WTC11 (cell line): ENCODE measurements at regions not wholly inside any gene's neighbourhood (a gene's known extent, or its start where the extent isn't known, plus 50 kb on each side); places are given as distances from the start of the nearest gene placed in this dataset.

Source experiments
- ATAC-seq: fragments of 200-7000 bp; cut with Tn5 transposase; 2 replicates; pipeline ENCODE4 v1.10.0; 2021; ENCODE audit warnings: mild to moderate bottlenecking, moderate library complexity
- CTCF ChIA-PET: fragments of 300-600 bp; sonication (Branson Sonifier 250); formaldehyde crosslinking; loops from one replicate; lab custom pipeline; 2021; ENCODE audit warnings: antibody characterized with exemption; lab: Charles Lee
- POLR2A ChIA-PET: fragments of 350-600 bp; sonication (Branson Sonifier 250); formaldehyde crosslinking; loops from one replicate; lab custom pipeline; 2021; ENCODE audit warnings: antibody characterized with exemption; lab: Charles Lee
- DNase-seq: peaks from one replicate; pipeline ENCODE4 v3.0.0; 2021; ENCODE audit warnings: low spot score
- H3K27ac Mint-ChIP-seq: 2 replicates; pipeline ENCODE4 v1.8.0; 2021; ENCODE audit warnings: mixed read lengths
- H3K27me3 Mint-ChIP-seq: 2 replicates; pipeline ENCODE4 v1.8.0; 2021; ENCODE audit warnings: low read depth, mild to moderate bottlenecking, moderate library complexity, mixed read lengths
- H3K36me3 Mint-ChIP-seq: 2 replicates; pipeline ENCODE4 v1.8.0; 2021; ENCODE audit warnings: mixed read lengths
- H3K4me1 Mint-ChIP-seq: 2 replicates; pipeline ENCODE4 v1.8.0; 2022; ENCODE audit warnings: mixed read lengths
- H3K4me3 Mint-ChIP-seq: 2 replicates; pipeline ENCODE4 v1.8.0; 2021; ENCODE audit warnings: mild to moderate bottlenecking, moderate library complexity, mixed read lengths
- H3K9me3 Mint-ChIP-seq: 2 replicates; pipeline ENCODE4 v1.8.0; 2021; ENCODE audit warnings: mixed read lengths
- FOXK1 ChIP-seq: sonication (generic); formaldehyde crosslinking; IDR thresholded peaks from 2 replicates; pipeline ENCODE4 v1.8.0; 2022; ENCODE audit warnings: mild to moderate bottlenecking, moderate library complexity, missing genetic modification reagents
- FOXP1 ChIP-seq: sonication (generic); formaldehyde crosslinking; IDR thresholded peaks from 2 replicates; pipeline ENCODE4 v1.8.0; 2022; ENCODE audit warnings: missing genetic modification reagents, mild to moderate bottlenecking, moderate library complexity, borderline replicate concordance
- GTF2I ChIP-seq: fragments of 250-450 bp; sonication (Bioruptor Pico); conservative IDR thresholded peaks from 2 replicates; pipeline ENCODE4 v1.4.0; 2021; ENCODE audit warnings: mild to moderate bottlenecking
- HMGA2 ChIP-seq: fragments of 250-450 bp; sonication (Bioruptor Pico); IDR thresholded peaks from 2 replicates; pipeline ENCODE4 v1.4.0; 2021; ENCODE audit warnings: mild to moderate bottlenecking, moderate library complexity
- NFATC4 ChIP-seq: fragments of 250-450 bp; sonication (Bioruptor Pico); IDR thresholded peaks from 2 replicates; pipeline ENCODE4 v1.9.0; 2021; ENCODE audit warnings: mild to moderate bottlenecking
- NFE2L1 ChIP-seq: sonication (generic); formaldehyde crosslinking; IDR thresholded peaks from 2 replicates; pipeline ENCODE4 v1.8.1; 2023; ENCODE audit warnings: missing genetic modification reagents
- NR1H2 ChIP-seq: sonication (generic); formaldehyde crosslinking; IDR thresholded peaks from 2 replicates; pipeline ENCODE4 v1.9.0; 2021; ENCODE audit warnings: mild to moderate bottlenecking, moderate library complexity, missing genetic modification reagents
- NR3C1 ChIP-seq: sonication (generic); formaldehyde crosslinking; conservative IDR thresholded peaks from 2 replicates; pipeline ENCODE4 v1.8.1; 2023; ENCODE audit warnings: low read depth, mild to moderate bottlenecking, missing genetic modification reagents
- RELA ChIP-seq: sonication (generic); formaldehyde crosslinking; IDR thresholded peaks from 2 replicates; pipeline ENCODE4 v1.8.1; 2022; ENCODE audit warnings: missing genetic modification reagents, mild to moderate bottlenecking, borderline replicate concordance
- SMAD3 ChIP-seq: sonication (generic); formaldehyde crosslinking; IDR thresholded peaks from 2 replicates; pipeline ENCODE4 v1.8.0; 2022; ENCODE audit warnings: missing genetic modification reagents, mild to moderate bottlenecking, borderline replicate concordance
- SMAD4 ChIP-seq: sonication (generic); formaldehyde crosslinking; IDR thresholded peaks from 2 replicates; pipeline ENCODE4 v1.8.0; 2022; ENCODE audit warnings: mild to moderate bottlenecking, missing genetic modification reagents
- ZBTB21 ChIP-seq: sonication (generic); formaldehyde crosslinking; IDR thresholded peaks from 2 replicates; pipeline ENCODE4 v1.8.1; 2023; ENCODE audit warnings: mild to moderate bottlenecking, missing genetic modification reagents, borderline replicate concordance
- TF ChIP-seq, protein P1 (sequence below): sonication (generic); formaldehyde crosslinking; IDR thresholded peaks from 2 replicates; pipeline ENCODE4 v1.8.0; 2023; ENCODE audit warnings: missing genetic modification reagents
- TF ChIP-seq, protein P2 (sequence below): fragments of 250-450 bp; sonication (Bioruptor Pico); IDR thresholded peaks from 2 replicates; pipeline ENCODE4 v1.9.0; 2021; ENCODE audit warnings: mild to moderate bottlenecking
- TF ChIP-seq, protein P3 (sequence below): sonication (generic); formaldehyde crosslinking; IDR thresholded peaks from 2 replicates; pipeline ENCODE4 v1.8.1; 2022; ENCODE audit warnings: missing genetic modification reagents, borderline replicate concordance
- TF ChIP-seq, protein P4 (sequence below): sonication (generic); formaldehyde crosslinking; IDR thresholded peaks from 2 replicates; pipeline ENCODE4 v1.8.1; 2022; ENCODE audit warnings: mild to moderate bottlenecking, moderate library complexity, missing genetic modification reagents
- TF ChIP-seq, protein P5 (sequence below): sonication (generic); formaldehyde crosslinking; IDR thresholded peaks from 2 replicates; pipeline ENCODE4 v1.8.0; 2022; ENCODE audit warnings: mild to moderate bottlenecking, missing genetic modification reagents
- TF ChIP-seq, protein P6 (sequence below): fragments of 250-450 bp; sonication (Bioruptor Pico); IDR thresholded peaks from 2 replicates; pipeline ENCODE4 v1.8.0; 2021; ENCODE audit warnings: mild to moderate bottlenecking
- TF ChIP-seq, protein P7 (sequence below): sonication (generic); formaldehyde crosslinking; IDR thresholded peaks from 2 replicates; pipeline ENCODE4 v1.8.1; 2022; ENCODE audit warnings: low read depth, missing genetic modification reagents, borderline replicate concordance
- TF ChIP-seq, protein P8 (sequence below): sonication (generic); formaldehyde crosslinking; IDR thresholded peaks from 2 replicates; pipeline ENCODE4 v1.8.1; 2023; ENCODE audit warnings: mild to moderate bottlenecking, missing genetic modification reagents

GRCh38 chr19:23056516-23056915 is 53.5 kb upstream of the ZNF728 start (continued):
- TF ChIP-seq NR3C1 (CRISPR knock-in tag) = no peak

GRCh38 chr19:23055946-23056345 is 53.0 kb upstream of the ZNF728 start:
- no peak overlapping the region for H3K27ac Mint-ChIP-seq
- peaks cover 8% of the 10 kb centered on the region for H3K27me3 Mint-ChIP-seq
- ChIA-PET CTCF (no interaction called here), POLR2A (no interaction called here)
- H3K36me3 Mint-ChIP-seq = peaks cover 50% of the 10 kb centered on the region
- TF ChIP-seq SMAD3 = no peak
- no peak for TF ChIP-seq ZBTB21 (CRISPR knock-in tag)
- TF ChIP-seq, protein P1, sequence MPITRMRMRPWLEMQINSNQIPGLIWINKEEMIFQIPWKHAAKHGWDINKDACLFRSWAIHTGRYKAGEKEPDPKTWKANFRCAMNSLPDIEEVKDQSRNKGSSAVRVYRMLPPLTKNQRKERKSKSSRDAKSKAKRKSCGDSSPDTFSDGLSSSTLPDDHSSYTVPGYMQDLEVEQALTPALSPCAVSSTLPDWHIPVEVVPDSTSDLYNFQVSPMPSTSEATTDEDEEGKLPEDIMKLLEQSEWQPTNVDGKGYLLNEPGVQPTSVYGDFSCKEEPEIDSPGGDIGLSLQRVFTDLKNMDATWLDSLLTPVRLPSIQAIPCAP (CRISPR knock-in tag) = no peak
- TF ChIP-seq RELA (CRISPR knock-in tag) = no peak
- TF ChIP-seq, protein P2, sequence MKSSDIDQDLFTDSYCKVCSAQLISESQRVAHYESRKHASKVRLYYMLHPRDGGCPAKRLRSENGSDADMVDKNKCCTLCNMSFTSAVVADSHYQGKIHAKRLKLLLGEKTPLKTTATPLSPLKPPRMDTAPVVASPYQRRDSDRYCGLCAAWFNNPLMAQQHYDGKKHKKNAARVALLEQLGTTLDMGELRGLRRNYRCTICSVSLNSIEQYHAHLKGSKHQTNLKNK (CRISPR knock-in tag) = no peak
- TF ChIP-seq, protein P3, sequence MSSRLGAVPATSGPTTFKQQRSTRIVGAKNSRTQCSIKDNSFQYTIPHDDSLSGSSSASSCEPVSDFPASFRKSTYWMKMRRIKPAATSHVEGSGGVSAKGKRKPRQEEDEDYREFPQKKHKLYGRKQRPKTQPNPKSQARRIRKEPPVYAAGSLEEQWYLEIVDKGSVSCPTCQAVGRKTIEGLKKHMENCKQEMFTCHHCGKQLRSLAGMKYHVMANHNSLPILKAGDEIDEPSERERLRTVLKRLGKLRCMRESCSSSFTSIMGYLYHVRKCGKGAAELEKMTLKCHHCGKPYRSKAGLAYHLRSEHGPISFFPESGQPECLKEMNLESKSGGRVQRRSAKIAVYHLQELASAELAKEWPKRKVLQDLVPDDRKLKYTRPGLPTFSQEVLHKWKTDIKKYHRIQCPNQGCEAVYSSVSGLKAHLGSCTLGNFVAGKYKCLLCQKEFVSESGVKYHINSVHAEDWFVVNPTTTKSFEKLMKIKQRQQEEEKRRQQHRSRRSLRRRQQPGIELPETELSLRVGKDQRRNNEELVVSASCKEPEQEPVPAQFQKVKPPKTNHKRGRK = no peak
- TF ChIP-seq NFE2L1 (CRISPR knock-in tag) = no peak
- no peak for TF ChIP-seq NFATC4 (CRISPR knock-in tag)
- TF ChIP-seq HMGA2 (CRISPR knock-in tag) = no peak
- no peak for TF ChIP-seq SMAD4 (CRISPR knock-in tag)
- TF ChIP-seq, protein P4, sequence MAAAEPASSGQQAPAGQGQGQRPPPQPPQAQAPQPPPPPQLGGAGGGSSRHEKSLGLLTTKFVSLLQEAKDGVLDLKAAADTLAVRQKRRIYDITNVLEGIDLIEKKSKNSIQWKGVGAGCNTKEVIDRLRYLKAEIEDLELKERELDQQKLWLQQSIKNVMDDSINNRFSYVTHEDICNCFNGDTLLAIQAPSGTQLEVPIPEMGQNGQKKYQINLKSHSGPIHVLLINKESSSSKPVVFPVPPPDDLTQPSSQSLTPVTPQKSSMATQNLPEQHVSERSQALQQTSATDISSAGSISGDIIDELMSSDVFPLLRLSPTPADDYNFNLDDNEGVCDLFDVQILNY = no peak
- TF ChIP-seq, protein P5, sequence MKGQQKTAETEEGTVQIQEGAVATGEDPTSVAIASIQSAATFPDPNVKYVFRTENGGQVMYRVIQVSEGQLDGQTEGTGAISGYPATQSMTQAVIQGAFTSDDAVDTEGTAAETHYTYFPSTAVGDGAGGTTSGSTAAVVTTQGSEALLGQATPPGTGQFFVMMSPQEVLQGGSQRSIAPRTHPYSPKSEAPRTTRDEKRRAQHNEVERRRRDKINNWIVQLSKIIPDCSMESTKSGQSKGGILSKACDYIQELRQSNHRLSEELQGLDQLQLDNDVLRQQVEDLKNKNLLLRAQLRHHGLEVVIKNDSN (CRISPR knock-in tag) = no peak
- no peak for TF ChIP-seq NR1H2 (CRISPR knock-in tag)
- no peak for TF ChIP-seq GTF2I (CRISPR knock-in tag)
- TF ChIP-seq, protein P6, sequence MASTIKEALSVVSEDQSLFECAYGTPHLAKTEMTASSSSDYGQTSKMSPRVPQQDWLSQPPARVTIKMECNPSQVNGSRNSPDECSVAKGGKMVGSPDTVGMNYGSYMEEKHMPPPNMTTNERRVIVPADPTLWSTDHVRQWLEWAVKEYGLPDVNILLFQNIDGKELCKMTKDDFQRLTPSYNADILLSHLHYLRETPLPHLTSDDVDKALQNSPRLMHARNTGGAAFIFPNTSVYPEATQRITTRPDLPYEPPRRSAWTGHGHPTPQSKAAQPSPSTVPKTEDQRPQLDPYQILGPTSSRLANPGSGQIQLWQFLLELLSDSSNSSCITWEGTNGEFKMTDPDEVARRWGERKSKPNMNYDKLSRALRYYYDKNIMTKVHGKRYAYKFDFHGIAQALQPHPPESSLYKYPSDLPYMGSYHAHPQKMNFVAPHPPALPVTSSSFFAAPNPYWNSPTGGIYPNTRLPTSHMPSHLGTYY (CRISPR knock-in tag) = no peak
- TF ChIP-seq FOXP1 = no peak
- no peak for TF ChIP-seq FOXK1 (CRISPR knock-in tag)
- TF ChIP-seq, protein P7, sequence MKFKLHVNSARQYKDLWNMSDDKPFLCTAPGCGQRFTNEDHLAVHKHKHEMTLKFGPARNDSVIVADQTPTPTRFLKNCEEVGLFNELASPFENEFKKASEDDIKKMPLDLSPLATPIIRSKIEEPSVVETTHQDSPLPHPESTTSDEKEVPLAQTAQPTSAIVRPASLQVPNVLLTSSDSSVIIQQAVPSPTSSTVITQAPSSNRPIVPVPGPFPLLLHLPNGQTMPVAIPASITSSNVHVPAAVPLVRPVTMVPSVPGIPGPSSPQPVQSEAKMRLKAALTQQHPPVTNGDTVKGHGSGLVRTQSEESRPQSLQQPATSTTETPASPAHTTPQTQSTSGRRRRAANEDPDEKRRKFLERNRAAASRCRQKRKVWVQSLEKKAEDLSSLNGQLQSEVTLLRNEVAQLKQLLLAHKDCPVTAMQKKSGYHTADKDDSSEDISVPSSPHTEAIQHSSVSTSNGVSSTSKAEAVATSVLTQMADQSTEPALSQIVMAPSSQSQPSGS (CRISPR knock-in tag) = no peak
- TF ChIP-seq, protein P8, sequence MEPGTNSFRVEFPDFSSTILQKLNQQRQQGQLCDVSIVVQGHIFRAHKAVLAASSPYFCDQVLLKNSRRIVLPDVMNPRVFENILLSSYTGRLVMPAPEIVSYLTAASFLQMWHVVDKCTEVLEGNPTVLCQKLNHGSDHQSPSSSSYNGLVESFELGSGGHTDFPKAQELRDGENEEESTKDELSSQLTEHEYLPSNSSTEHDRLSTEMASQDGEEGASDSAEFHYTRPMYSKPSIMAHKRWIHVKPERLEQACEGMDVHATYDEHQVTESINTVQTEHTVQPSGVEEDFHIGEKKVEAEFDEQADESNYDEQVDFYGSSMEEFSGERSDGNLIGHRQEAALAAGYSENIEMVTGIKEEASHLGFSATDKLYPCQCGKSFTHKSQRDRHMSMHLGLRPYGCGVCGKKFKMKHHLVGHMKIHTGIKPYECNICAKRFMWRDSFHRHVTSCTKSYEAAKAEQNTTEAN (CRISPR knock-in tag) = no peak
- no peak for DNase-seq
- H3K4me3 Mint-ChIP-seq = no peak overlapping the region
- H3K9me3 Mint-ChIP-seq = peaks cover 79% of the 10 kb centered on the region
- ATAC-seq = no peak
- no peaks in the 10 kb centered on the region for H3K4me1 Mint-ChIP-seq
